K562 (cell line): ENCODE measurements at regions not wholly inside any gene's neighbourhood (a gene's known extent, or its start where the extent isn't known, plus 50 kb on each side); places are given as distances from the start of the nearest gene placed in this dataset.

Experiments
- ARID1B ChIP-seq: fragments of 450-650 bp; IDR thresholded peaks from 2 replicates; pipeline ENCODE4 v1.6.1; 2016; ENCODE audit warnings: antibody characterized with exemption, mild to moderate bottlenecking, inconsistent platforms
- EZH2 ChIP-seq: IDR thresholded peaks from 2 replicates; pipeline ENCODE4 v1.6.1; 2012; ENCODE audit warnings: low read depth, mild to moderate bottlenecking, inconsistent platforms, low read length, borderline replicate concordance
- MAFF ChIP-seq: IDR thresholded peaks from 2 replicates; pipeline ENCODE4 v1.6.1; 2012; ENCODE audit warnings: low read length, improper control_type of control experiment
- MAX ChIP-seq: sonication (generic); formaldehyde crosslinking; IDR thresholded peaks from 2 replicates; pipeline ENCODE4 v1.9.0; 2022; ENCODE audit warnings: mild to moderate bottlenecking, missing genetic modification reagents
- NR3C1 ChIP-seq: sonication (generic); formaldehyde crosslinking; IDR thresholded peaks from 2 replicates; pipeline ENCODE4 v1.8.1; 2022; ENCODE audit warnings: missing genetic modification reagents
- NRF1 ChIP-seq, 2 experiments: fragments of 450-650 bp; IDR thresholded peaks in 1 of 2; conservative IDR thresholded peaks in 1 of 2; 2 replicates each; pipeline ENCODE4 v1.6.1; 2014; ENCODE audit warnings: mild to moderate bottlenecking in 2 of 2
- RCOR1 ChIP-seq, 2 experiments: IDR thresholded peaks; 2 replicates each; pipeline ENCODE4 v1.6.1; 2012; ENCODE audit warnings: low read depth in 2 of 2, low read length in 2 of 2, borderline replicate concordance in 1 of 2, improper control_type of control experiment in 1 of 2
- SIN3A ChIP-seq, 2 experiments: fragments of 150-350 bp in 1 of 2; IDR thresholded peaks; 2 replicates each; pipeline ENCODE4 v1.6.1; 2011 to 2016; ENCODE audit warnings: borderline replicate concordance in 2 of 2, low read depth in 2 of 2, low read length in 2 of 2, mild to moderate bottlenecking in 2 of 2, moderate library complexity in 2 of 2; ENCODE audit not compliant: control insufficient read depth in 1 of 2
- SP2 ChIP-seq: IDR thresholded peaks from 2 replicates; pipeline ENCODE4 v1.6.1; 2011; ENCODE audit warnings: mild to moderate bottlenecking, low read depth, low read length, moderate library complexity; ENCODE audit not compliant: poor library complexity, severe bottlenecking; ENCODE audit errors: extremely low read depth
- SRF ChIP-seq, 2 experiments: fragments of 250-450, 450-650 bp in 1 of 2; sonication (Bioruptor Pico) in 1 of 2; sonication (generic) in 1 of 2; formaldehyde crosslinking; IDR thresholded peaks; 2 replicates each; pipeline versions ENCODE4 v1.5.0 to v1.5.1; 2020 to 2022; ENCODE audit warnings: mild to moderate bottlenecking in 1 of 2, missing genetic modification reagents in 1 of 2
- STAT6 ChIP-seq: sonication (generic); formaldehyde crosslinking; IDR thresholded peaks from 2 replicates; pipeline ENCODE4 v1.8.1; 2023; ENCODE audit warnings: mild to moderate bottlenecking, missing genetic modification reagents
- ZNF224 ChIP-seq: sonication (generic); formaldehyde crosslinking; IDR thresholded peaks from 2 replicates; pipeline ENCODE4 v1.8.0; 2022; ENCODE audit warnings: mild to moderate bottlenecking, missing genetic modification reagents

- no peak for TF ChIP-seq NRF1 (conservative IDR thresholded peaks at IDR 0.05 in 1 of 2, IDR thresholded peaks at IDR 0.05 in 1 of 2)
- no peak for TF ChIP-seq MAX (CRISPR knock-in tag)
- no peak for TF ChIP-seq STAT6
- TF ChIP-seq SIN3A (IDR thresholded peaks at IDR 0.05; ENCODE audit: borderline replicate concordance in 2 of 2, control insufficient read depth in 1 of 2, low read depth in 2 of 2, low read length in 2 of 2) = no peak
- no peak for TF ChIP-seq ARID1B
- no peak for TF ChIP-seq ZNF224 (CRISPR knock-in tag)
- no peak for TF ChIP-seq MAFF
- TF ChIP-seq RCOR1 (IDR thresholded peaks at IDR 0.05; ENCODE audit: borderline replicate concordance in 1 of 2, low read depth in 2 of 2, low read length in 2 of 2) = no peak
- no peak for TF ChIP-seq SRF (CRISPR knock-in tag; IDR thresholded peaks at IDR 0.05)
- no peak for TF ChIP-seq SP2
- no peak for TF ChIP-seq NR3C1 (CRISPR knock-in tag)
- no peak for TF ChIP-seq EZH2
These were observed 135.5 kb downstream of the TMEM26 start for GRCh38 chr10:61317706-61318105.
